ENCODE measurements at regions not wholly inside any gene's neighbourhood (a gene's known extent, or its start where the extent isn't known, plus 50 kb on each side); places are given as distances from the start of the nearest gene placed in this dataset.

DNA sequence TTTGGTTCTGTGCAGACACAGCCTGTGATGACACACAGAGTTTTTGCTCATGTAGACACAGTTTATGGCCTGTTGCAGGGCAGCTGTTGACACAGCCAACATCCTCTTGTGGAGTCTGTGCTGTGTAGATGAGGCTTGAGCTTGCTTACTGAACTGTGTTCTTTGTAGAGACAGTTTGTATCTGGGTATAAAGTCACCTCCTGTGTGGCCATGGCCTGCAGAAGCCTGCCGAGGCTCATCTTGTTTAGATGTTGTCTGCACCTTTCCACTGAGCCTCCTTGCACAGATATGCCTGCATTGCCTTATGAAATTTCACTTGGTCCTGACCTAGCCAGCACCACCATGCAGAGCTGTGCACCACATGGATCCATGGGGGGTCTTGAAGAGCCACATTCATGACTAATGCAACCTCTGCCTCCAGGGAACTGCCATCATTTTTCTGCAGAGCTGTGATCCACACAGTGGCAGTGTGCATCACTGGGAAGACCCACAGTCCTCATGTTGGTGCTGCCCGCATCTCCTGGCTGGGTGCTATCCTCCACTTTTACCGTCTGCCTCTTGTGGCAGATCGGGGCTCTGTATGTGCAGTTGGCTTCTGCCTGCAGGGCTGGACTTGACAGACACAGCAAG lies 198.0 kb upstream of the MAMLD1 start:
- Mint-ChIP-seq H3K27me3 (ENCODE audit: low read depth) (no peaks in the 10 kb centered on the region), H3K4me3 (ENCODE audit: unreplicated experiment) (no peak overlapping the region), H3K4me1 (ENCODE audit: low read depth) (peaks cover 15% of the 10 kb centered on the region), H3K36me3 (ENCODE audit: low read depth) (no peaks in the 10 kb centered on the region), H3K27ac (ENCODE audit: unreplicated experiment) (no peak overlapping the region), H3K9me3 (ENCODE audit: low read depth) (no peaks in the 10 kb centered on the region)
- DNase-seq (ENCODE audit: low spot score): no peak
- TF ChIP-seq, protein P1, sequence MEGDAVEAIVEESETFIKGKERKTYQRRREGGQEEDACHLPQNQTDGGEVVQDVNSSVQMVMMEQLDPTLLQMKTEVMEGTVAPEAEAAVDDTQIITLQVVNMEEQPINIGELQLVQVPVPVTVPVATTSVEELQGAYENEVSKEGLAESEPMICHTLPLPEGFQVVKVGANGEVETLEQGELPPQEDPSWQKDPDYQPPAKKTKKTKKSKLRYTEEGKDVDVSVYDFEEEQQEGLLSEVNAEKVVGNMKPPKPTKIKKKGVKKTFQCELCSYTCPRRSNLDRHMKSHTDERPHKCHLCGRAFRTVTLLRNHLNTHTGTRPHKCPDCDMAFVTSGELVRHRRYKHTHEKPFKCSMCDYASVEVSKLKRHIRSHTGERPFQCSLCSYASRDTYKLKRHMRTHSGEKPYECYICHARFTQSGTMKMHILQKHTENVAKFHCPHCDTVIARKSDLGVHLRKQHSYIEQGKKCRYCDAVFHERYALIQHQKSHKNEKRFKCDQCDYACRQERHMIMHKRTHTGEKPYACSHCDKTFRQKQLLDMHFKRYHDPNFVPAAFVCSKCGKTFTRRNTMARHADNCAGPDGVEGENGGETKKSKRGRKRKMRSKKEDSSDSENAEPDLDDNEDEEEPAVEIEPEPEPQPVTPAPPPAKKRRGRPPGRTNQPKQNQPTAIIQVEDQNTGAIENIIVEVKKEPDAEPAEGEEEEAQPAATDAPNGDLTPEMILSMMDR (IDR thresholded peaks at IDR 0.05): no peak

DNA sequence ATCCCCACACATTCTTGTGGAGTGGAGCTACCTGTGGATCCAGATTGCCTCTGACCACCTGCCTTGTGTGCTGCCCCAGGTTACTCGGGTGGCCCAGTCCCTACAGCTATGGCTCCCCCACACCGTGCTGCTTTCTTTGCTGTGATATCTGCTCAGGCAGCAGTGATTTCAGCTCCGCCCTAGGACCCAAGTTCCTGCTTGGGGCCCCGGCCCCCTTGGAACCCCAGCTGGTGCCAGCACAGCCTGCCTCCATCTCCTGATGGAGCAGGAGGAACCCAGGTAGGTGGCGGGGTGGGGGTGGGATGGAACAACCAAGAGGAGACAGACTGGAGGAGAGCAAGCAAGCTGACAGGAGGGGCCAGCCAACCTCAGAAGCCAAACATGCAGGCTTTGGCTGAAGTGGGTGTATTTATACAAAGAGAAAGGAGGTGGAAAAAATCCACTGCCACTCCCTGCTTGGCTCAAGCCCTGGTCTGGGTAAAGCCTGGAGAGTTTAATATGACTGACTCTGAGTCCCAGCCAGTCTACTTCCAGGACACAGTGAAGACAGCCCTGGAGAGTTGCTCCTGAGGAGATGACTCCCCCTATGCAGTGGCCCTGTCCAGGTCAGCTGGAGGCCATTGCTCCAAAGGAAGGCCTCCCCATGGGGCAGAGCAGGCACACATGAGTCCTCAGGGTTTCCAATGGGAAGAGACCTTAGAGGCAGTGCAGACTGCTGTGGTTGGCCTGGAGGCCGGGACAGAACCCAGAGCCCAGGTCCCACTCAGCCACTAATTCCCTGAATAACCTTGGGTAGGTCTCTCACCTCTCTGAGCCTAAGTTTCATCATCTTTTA lies 197.1 kb upstream of the MAMLD1 start:
- H3K4me3 Mint-ChIP-seq (ENCODE audit: unreplicated experiment): no peak overlapping the region
- no peak overlapping the region for H3K27ac Mint-ChIP-seq (ENCODE audit: unreplicated experiment)
- H3K4me1 Mint-ChIP-seq (ENCODE audit: low read depth): peaks cover 11% of the 10 kb centered on the region
- TF ChIP-seq, protein P1 (IDR thresholded peaks at IDR 0.05): no peak
- H3K9me3 Mint-ChIP-seq (ENCODE audit: low read depth): no peaks in the 10 kb centered on the region
- DNase-seq (ENCODE audit: low spot score): no peak
- H3K36me3 Mint-ChIP-seq (ENCODE audit: low read depth): no peaks in the 10 kb centered on the region
- no peaks in the 10 kb centered on the region for H3K27me3 Mint-ChIP-seq (ENCODE audit: low read depth)

DNA sequence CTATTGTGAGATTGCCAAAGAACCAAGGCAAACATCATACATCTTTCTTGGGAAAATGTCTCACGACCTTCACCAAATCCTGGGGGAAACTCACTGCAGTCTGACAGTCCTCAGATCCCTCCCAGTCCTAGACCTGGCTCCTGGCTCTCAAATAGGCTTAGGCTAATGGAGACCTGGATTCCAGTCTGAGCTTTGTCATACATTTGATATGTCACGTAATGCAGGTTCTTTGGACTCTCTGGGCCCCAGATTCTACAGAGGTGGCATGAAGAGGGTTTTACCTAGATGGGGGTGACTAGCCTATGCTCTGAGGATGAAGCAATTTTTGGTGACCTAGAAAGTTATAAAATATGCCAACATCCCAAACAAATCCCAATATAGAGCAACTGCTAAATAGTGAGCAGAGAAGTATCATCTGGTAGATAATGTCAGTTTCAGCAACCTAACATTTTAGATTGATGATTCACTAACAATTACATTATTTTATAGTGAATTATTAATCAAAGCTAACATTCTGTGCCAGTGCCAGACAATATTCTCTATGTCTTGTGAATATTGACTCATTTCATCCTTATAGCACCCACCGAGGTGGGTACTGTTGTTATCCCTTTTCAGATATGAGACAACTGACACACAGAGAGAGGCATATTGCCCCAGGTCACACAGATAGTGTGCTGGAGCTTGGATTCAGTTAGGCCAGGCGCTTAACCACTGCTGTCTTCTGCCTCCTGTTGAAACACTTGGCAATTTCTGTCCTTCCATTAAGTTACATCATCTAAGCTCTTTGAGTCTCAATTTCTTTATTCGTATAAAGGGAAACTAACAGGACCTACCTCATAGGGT lies 195.4 kb upstream of the MAMLD1 start:
- peaks cover 5% of the 10 kb centered on the region for H3K9me3 Mint-ChIP-seq (ENCODE audit: low read depth)
- no peak overlapping the region for H3K4me3 Mint-ChIP-seq (ENCODE audit: unreplicated experiment)
- H3K27ac Mint-ChIP-seq (ENCODE audit: unreplicated experiment): no peak overlapping the region
- no peaks in the 10 kb centered on the region for H3K4me1 Mint-ChIP-seq (ENCODE audit: low read depth)
- H3K36me3 Mint-ChIP-seq (ENCODE audit: low read depth): no peaks in the 10 kb centered on the region
- H3K27me3 Mint-ChIP-seq (ENCODE audit: low read depth): no peaks in the 10 kb centered on the region
- DNase-seq (ENCODE audit: low spot score): no peak
- TF ChIP-seq, protein P1 (IDR thresholded peaks at IDR 0.05): no peak

DNA sequence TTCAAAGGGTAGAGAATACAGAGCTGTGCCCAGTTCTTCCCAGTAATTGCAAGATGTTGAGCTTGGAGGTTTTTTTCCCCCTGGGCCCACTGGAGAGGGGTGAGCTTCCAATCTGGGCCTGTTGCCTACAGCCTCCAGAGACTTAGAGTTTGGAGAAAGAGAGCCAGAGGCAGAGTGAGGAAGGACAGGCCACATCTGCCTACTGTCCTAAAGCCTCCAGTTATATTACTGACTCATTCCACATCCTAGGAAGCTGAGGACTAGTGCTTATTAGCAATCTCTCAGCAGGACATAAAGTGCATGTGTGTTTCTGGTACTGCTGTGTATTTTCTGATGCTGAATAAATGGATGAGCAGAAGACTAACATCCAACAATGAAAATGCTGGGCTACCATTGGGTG lies 181.0 kb upstream of the MAMLD1 start:
- no peaks in the 10 kb centered on the region for H3K27me3 Mint-ChIP-seq (ENCODE audit: low read depth)
- no peaks in the 10 kb centered on the region for H3K36me3 Mint-ChIP-seq (ENCODE audit: low read depth)
- no peak overlapping the region for H3K27ac Mint-ChIP-seq (ENCODE audit: unreplicated experiment)
- TF ChIP-seq, protein P1 (IDR thresholded peaks at IDR 0.05): no peak
- peaks cover 4% of the 10 kb centered on the region for H3K4me1 Mint-ChIP-seq (ENCODE audit: low read depth)
- peaks cover 19% of the 10 kb centered on the region for H3K9me3 Mint-ChIP-seq (ENCODE audit: low read depth)
- H3K4me3 Mint-ChIP-seq (ENCODE audit: unreplicated experiment): no peak overlapping the region
- DNase-seq (ENCODE audit: low spot score): no peak

DNA sequence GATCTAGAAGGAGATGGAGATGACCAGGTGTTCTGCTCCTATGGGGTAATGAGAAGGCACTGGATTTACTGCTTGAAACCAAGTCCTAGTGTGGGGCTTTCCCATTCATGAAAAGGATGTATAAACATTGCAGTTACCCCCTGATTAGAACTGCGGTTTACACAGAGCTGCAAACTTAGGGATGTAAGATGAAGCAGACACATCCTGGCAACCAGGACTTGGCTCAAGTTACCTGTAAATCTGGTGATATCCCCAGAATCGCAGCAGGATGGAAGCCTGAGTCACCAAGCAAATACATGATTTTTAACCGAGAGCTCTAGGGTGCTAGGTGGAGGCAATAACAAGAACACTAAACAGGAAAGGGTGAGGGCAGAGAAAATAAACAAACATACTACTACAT lies 178.6 kb upstream of the MAMLD1 start:
- no peaks in the 10 kb centered on the region for H3K36me3 Mint-ChIP-seq (ENCODE audit: low read depth)
- no peaks in the 10 kb centered on the region for H3K27me3 Mint-ChIP-seq (ENCODE audit: low read depth)
- H3K27ac Mint-ChIP-seq (ENCODE audit: unreplicated experiment): no peak overlapping the region
- TF ChIP-seq, protein P1 (IDR thresholded peaks at IDR 0.05): no peak
- peaks cover 8% of the 10 kb centered on the region for H3K9me3 Mint-ChIP-seq (ENCODE audit: low read depth)
- H3K4me3 Mint-ChIP-seq (ENCODE audit: unreplicated experiment): no peak overlapping the region
- H3K4me1 Mint-ChIP-seq (ENCODE audit: low read depth): peaks cover 4% of the 10 kb centered on the region
- no peak for DNase-seq (ENCODE audit: low spot score)
